CD8-positive, alpha-beta memory T cell (primary cell): ENCODE measurements at regions not wholly inside any gene's neighbourhood (a gene's known extent, or its start where the extent isn't known, plus 50 kb on each side); places are given as distances from the start of the nearest gene placed in this dataset.

Experiments
- CTCF ChIA-PET: fragments of 350-600 bp; sonication (Branson Sonifier 250); formaldehyde crosslinking; loops from one replicate; lab custom pipeline; 2021; ENCODE audit warnings: antibody characterized with exemption; lab: Charles Lee
- POLR2A ChIA-PET: fragments of 350-600 bp; sonication (Branson Sonifier 250); formaldehyde crosslinking; loops from one replicate; lab custom pipeline; 2021; ENCODE audit warnings: antibody characterized with exemption; lab: Charles Lee
- DNase-seq, 5 donors: peaks; one replicate each; pipeline versions ENCODE4 v3.0.0 to v3.0.0-alpha.2; 2020 to 2022; ENCODE audit warnings: mixed read lengths in 1 of 5
- H3K27ac ChIP-seq: one replicate; pipeline ENCODE4 v1.7.0; 2013; ENCODE audit warnings: low read depth, mild to moderate bottlenecking, low read length, moderate library complexity
- H3K27me3 ChIP-seq: 2 replicates; pipeline ENCODE4 v1.7.0; 2013; ENCODE audit warnings: low read length, mild to moderate bottlenecking; ENCODE audit not compliant: insufficient read depth, poor library complexity, severe bottlenecking
- H3K36me3 ChIP-seq: 2 replicates; pipeline ENCODE4 v1.7.0; 2013; ENCODE audit warnings: mild to moderate bottlenecking, low read length, moderate library complexity; ENCODE audit not compliant: insufficient read depth
- H3K4me1 ChIP-seq: 2 replicates; pipeline ENCODE4 v1.7.0; 2013; ENCODE audit warnings: mild to moderate bottlenecking, low read length, moderate library complexity; ENCODE audit not compliant: insufficient read depth
- H3K4me3 ChIP-seq: 2 replicates; pipeline ENCODE4 v1.7.0; 2013; ENCODE audit warnings: mild to moderate bottlenecking, low read length
- H3K9me3 ChIP-seq: 2 replicates; pipeline ENCODE4 v1.7.0; 2013; ENCODE audit warnings: mild to moderate bottlenecking, low read length
- H3K27ac Mint-ChIP-seq, 8 donors: one replicate each; pipeline ENCODE4 v1.8.0; 2020 to 2021; ENCODE audit warnings: mixed read lengths in 8 of 8, mild to moderate bottlenecking in 6 of 8, inconsistent platforms in 3 of 8, moderate library complexity in 3 of 8
- H3K27me3 Mint-ChIP-seq, 2 donors: one replicate each; pipeline ENCODE4 v1.8.0; 2020 to 2021; ENCODE audit warnings: mixed read lengths in 2 of 2, mild to moderate bottlenecking in 1 of 2, moderate library complexity in 1 of 2
- H3K36me3 Mint-ChIP-seq, 3 donors: one replicate each; pipeline ENCODE4 v1.8.0; 2020 to 2021; ENCODE audit warnings: mixed read lengths in 3 of 3, inconsistent platforms in 1 of 3, mild to moderate bottlenecking in 1 of 3
- H3K4me1 Mint-ChIP-seq, 3 donors: one replicate each; pipeline ENCODE4 v1.8.0; 2020 to 2021; ENCODE audit warnings: mixed read lengths in 3 of 3, inconsistent platforms in 1 of 3, mild to moderate bottlenecking in 1 of 3
- H3K4me3 Mint-ChIP-seq, 7 donors: one replicate each; pipeline ENCODE4 v1.8.0; 2020 to 2021; ENCODE audit warnings: mixed read lengths in 7 of 7, mild to moderate bottlenecking in 6 of 7, moderate library complexity in 4 of 7, inconsistent platforms in 2 of 7
- H3K9me3 Mint-ChIP-seq, 5 donors: one replicate each; pipeline ENCODE4 v1.8.0; 2020 to 2022; ENCODE audit warnings: mixed read lengths in 5 of 5, mild to moderate bottlenecking in 3 of 5, moderate library complexity in 2 of 5, inconsistent platforms in 1 of 5

DNA sequence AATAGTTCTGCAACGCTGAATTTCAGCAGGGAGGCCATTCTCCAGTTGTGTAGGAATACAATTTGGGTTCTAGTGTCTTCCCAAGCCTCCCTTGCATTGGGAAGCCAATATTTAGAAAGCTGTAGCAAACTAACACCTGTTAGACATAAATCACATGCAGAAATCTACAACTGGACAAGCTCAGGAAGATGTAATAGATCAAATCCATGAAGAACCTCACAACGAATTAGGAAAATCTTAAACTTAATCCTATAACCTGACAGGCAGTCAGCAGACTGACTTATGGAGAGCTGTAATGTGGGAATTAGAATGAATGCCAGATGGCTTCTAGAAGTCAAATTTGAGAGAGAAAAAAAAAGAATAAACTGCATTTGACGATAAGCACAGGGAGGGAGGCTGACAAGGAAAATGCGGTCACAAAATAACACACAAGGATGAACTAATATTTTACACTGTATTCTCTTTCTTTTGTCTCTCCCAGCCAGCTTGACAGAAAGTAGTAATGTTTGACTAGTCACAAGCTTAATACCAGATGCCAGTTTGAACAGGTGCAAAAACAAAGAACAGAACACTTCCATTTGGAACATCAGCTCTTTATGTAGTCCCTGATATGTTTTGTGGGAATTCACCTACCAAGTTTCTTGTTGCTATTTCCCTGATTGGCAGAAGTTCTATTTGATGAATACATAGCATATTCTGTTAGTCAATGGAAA is 50.8 kb upstream of the FANCL start:
- POLR2A ChIA-PET: no interaction called here
- Histone ChIP-seq H3K4me3 (no peak overlapping the region), H3K4me1 (no peaks in the 10 kb centered on the region), H3K27ac (no peak overlapping the region), H3K9me3 (no peaks in the 10 kb centered on the region), H3K36me3 (no peaks in the 10 kb centered on the region), H3K27me3 (peaks cover 3% of the 10 kb centered on the region)
- Mint-ChIP-seq H3K27me3 (peaks cover 8 to 33% of the 10 kb centered on the region in 2 donors), H3K27ac (no peak overlapping the region), H3K4me3 (no peak overlapping the region), H3K9me3 (no peaks in the 10 kb centered on the region), H3K4me1 (no peaks in the 10 kb centered on the region), H3K36me3 (no peaks in the 10 kb centered on the region)
- DNase-seq: no peak
- CTCF ChIA-PET: interaction anchor here (0.5 kb wide), 1 partner anchor 388 kb away, joined by 3 read pairs; no protein-coding TSS in a partner anchor
